HL-60/S4 treated with phorbol 12-myristate 13-acetate at 8.2 ng/mL for 4 days and 3 days (cell line): ENCODE measurements at regions not wholly inside any gene's neighbourhood (a gene's known extent, or its start where the extent isn't known, plus 50 kb on each side); places are given as distances from the start of the nearest gene placed in this dataset.

Source experiments
- in situ Hi-C: fragments of 300-500 bp; cut with MboI; formaldehyde crosslinking; loops from 2 replicates; pipeline ENCODE4 v1.15.0; 2022; ENCODE audit warnings: low sequenced_read_pairs

DNA sequence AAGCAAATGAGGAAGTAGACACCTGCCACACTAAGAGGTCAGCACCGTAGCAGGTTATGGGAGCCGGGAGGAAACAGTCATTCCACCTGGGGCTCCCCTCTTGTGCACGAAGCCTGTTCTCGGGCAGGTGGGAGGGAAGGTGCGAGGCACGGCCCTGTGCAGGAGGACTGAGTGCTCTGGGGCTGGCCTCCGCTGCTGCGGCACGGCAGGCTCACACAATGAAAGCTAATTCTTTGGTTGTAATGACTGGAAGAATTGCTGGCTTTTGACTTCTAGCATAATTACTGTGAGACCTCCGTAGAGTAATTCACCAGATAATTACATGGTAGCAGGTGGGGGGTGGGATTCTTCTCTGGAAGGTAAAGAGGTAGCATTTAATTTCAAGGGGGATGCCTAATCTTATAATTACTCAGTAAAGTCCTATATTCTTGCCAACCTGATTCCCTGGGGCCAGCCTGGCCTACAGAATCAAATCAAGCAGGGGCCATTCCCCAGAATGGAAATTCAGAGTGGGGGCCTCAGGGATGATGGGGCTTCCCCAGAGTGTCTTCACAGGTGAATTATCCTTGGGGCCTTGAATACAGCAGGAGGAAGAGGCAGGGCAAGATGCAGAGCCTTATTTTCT lies 129.1 kb downstream of the TPRA1 start:
- in situ Hi-C loops = loop anchor here (25.0 kb wide), 1 partner anchor 774 kb away; no protein-coding TSS in a partner anchor

DNA sequence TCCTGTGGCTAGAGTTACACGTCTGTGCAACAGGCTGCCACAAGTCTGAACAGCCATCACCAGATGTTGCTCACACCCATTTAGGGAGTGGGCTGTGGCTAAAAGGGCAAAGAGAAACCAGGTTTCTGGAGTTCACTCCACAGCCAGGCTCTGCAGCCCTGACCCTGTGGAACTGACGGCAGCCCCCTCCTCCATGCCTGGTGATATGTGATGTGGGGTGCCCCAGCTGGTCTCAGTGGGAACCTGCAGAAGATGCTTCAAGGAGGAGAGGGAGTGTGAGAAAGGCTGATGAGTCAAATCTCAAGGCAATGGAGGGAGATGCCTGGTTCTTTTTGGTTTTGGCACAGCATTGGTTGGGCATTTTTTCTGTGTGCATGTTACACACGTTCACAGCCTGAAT lies 130.6 kb downstream of the TPRA1 start:
- in situ Hi-C loops = loop anchor here (25.0 kb wide), 1 partner anchor 773 kb away; no protein-coding TSS in a partner anchor

DNA sequence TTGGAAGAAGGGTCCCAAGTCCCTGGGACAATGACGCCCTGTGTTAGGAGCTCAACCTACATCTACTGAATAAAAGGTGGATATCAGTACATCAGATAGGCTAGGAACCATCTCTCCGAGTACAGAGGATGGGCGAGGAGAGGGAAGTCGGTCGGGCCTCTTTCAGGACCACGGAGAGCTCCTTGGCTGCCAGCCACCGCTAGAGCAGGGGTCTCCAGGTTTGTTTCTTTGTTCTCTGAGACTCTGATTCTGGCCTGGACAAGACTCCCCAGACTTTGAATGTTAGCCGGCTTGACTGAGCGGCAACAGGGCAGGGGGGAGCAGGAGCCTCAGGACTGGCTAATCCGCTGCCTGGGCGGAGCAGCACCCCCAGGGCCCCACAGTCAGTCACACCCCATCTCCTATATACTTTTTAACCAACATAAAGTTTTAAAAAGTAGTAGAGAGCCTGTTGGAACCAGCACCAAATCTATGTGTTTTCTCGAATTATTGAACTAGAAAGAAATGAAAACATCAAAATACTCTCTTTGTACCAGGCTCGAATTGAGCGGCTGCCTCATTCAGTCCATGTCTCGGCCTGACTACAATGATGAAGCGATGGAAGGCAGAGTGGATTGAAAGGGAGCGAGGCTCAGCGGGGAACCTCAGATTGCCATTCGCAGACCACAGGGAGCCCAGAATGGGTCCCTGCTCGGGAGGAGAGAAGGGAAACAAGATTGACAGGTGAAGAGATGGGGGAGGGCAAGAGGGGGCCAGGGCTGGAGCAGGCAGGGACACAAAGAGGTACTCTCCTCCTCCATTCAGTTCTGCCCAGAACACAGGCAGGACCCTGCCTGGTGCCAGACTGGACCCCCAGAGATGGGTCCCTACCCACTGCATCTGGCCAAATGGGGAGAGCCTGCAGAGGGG lies 131.6 kb downstream of the TPRA1 start:
- in situ Hi-C loops = loop anchor here (25.0 kb wide), 1 partner anchor 772 kb away; no protein-coding TSS in a partner anchor

DNA sequence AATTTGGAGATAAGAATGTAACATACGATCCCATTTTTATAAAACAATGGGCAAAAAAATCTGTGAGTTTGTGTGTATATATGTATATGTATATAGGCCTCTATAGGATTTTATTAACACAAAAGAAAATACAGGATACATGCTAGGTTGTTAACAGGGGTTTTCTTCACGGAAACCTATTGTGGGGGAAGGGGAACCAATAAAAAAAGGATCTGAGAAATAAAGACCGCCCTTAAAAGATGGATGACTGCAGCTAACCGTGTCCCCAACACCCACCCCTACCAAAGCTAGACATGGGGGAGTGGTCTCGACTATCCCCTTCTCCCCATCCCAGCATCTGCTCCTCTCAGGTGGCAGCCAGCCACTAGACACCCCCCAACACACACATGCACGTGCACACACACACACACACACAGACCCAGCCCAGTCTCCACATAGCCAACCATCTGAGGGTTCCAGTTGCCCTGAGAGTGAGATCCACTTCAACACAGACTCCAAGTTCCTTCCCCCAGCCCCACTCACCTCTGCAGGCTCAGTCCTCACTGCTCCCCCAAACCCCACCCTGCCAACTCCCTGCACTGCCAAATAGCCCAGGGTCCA lies 132.9 kb downstream of the TPRA1 start:
- in situ Hi-C loops = loop anchor here (25.0 kb wide), 1 partner anchor 770 kb away; no protein-coding TSS in a partner anchor

DNA sequence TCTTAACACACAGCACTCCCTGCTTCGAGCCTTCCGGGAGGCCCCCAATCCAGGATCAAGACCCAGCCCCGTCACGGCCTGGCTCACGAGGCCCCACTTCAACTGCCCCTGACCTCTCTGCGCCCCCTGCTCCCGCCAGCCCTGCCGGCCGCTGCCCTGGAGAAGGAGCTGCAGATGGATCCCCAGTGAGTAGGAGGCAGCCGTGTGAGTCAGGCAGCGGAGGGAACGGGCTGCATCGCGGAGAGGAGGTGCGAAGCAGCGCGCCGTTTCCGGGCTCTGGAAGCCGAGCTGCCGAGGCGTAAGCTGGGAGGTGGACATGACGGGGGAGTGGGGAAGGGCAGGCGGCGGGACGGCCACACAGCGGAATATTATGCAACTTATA lies 133.4 kb downstream of the TPRA1 start:
- in situ Hi-C loops = loop anchor here (25.0 kb wide), 1 partner anchor 770 kb away; no protein-coding TSS in a partner anchor

DNA sequence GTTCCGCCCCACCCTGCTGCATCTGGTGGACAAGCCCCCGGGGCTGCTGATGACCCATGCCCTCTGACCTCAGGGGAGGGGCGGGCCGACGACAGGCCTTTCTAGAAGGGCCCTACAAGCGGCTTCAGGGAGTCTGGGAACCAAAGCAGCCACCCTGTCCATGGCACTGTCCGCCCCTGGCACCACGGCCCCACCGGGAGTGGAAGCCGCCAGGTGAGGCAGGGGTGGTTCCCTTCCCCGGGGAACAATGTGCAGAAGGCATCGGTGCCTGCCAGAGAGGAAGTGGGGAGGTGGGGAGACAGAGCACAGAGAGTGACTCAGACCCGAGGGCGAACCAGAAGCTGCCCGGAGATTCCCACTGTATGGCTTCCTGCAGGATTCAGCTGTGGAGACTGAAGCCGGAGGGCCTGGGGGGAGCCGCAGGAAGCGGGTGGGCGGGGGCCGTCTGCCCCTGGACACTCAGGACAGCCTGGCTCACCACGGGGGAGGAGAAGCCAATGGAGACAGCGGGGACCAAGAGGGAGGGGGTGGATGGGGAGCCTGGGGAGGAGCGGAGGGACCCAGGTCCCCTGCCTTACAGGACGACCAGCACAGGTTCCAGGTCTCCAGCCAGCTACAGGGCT lies 134.0 kb downstream of the TPRA1 start:
- in situ Hi-C loops = loop anchor here (25.0 kb wide), 1 partner anchor 769 kb away; no protein-coding TSS in a partner anchor

DNA sequence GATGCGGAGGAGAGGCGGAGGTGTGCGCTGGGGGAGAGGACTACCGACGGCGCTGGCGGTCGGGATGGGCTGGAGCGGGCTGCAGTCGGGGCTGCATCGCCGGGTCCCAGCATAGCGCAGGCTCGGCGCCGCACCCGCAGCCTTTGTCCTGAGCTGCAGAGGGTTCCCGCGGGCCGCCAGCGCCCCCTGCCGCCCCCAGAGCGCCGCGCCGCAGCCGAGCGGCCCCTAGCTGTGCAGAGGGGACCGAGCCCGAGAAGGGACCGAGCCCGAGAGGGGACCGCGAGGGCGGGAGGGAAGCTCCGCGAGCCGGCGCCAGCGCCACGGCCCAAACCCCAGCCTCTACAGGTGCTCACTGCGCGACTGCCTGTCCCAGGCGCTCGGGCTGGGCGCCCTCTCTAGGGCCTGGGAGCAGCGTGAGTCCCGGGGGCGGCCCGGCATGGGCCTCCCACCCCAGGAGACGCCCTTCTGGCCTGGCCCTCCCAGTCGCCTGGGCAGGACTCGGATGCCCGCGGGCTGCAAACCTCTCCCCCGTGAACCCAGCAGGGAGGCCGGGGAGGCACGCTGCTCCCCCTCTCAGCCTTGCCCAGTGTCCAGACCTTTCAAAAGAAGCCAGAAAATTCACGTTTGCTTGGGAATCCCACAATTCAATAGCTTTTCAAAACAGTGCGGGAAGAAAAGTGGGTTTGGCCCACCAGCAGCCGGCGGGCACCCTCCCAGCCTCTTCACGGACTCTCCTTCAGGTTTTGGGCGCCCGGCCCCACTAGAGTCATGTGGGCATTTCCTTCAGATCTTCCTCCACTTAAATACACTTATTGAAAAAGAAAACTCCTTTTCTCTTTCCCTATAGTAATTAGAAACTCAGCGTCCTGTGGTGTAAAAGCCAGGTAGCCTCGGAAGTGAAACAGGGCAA lies 134.7 kb downstream of the TPRA1 start:
- in situ Hi-C loops = loop anchor here (25.0 kb wide), 1 partner anchor 768 kb away; no protein-coding TSS in a partner anchor

DNA sequence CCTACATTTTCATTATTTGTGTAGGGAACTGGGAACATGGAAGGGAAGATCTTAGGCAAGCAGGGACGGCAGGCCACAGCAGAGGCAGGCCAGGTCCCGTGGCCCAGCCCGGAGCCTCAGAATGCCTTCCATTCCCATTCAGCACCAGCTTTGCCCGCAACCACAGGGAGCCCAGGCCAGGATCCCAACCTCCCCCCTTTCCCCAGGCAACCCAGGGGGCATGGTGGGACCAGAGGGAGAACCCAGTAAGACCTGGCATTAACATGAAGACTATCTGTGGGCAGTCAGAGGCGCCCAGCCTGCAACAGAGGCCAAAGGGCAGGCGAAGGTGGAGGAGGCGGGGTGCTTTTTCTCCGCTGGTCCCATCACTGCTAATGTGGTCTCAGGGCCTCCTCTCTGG lies 135.6 kb downstream of the TPRA1 start:
- in situ Hi-C loops = loop anchor here (25.0 kb wide), 1 partner anchor 768 kb away; no protein-coding TSS in a partner anchor

DNA sequence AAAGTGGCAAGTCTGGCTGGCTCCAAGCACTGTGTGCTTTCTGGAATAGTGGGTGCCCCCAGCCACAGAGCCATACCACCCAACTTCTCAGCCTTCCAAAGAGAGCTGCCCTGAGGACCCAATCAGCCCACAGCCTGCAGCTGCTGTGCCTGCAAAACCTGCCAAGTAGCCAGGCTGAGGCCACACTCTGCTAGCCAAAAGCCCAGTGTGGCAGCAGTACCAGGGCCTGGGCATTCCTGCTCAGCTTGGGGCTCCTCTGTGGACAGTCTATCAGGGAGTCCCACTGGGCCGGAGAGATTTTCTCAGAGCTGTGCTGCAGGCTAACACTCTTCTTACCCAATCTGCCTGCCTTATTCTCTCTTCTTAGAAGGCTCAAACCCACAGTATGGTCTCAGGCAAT lies 136.5 kb downstream of the TPRA1 start:
- in situ Hi-C loops = loop anchor here (25.0 kb wide), 1 partner anchor 767 kb away; no protein-coding TSS in a partner anchor

DNA sequence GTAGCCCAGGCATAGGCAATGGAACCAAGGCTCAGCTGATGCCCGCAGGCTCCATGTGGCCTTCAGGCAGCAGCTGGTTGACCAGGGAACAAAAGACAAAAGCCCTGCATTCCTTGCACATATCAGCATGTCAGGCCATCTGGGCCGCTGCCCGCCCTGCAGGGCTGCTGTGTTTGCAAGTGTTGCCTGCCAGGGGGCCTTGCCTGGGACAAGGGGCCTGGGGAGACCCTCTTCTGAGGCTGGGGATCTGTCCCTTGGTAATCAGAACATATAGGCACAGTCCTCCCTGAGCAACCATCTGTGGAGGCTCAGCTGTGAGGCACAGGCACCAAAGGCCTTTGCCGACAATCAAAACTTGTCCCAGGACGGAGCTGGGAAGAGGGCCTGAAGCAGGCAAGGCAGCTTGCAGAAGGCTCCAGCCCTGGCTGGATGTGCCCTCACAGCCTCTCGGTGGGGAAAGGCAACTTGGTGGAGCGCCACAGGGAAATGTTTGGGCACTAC lies 138.2 kb downstream of the TPRA1 start:
- in situ Hi-C loops = loop anchor here (25.0 kb wide), 1 partner anchor 765 kb away; no protein-coding TSS in a partner anchor

DNA sequence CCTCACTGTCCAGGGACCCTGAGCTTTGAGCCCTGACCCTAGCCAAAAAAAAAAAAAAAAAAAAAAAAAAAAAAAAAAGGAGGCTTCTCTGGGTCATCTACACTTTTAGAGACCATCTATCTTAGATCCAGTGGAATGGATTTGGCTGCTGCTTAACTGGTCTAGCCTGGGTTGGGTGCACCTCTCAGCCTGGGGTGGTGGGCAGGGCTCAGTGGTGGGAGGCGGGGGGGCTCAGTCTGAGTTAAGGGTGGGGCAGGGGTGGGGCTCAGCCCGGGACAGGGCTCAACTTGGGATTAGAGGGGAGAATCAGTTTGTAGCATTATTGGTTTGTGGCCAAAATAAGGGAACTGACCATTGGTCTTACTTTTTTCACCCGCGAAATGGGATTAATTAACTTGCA lies 139.2 kb downstream of the TPRA1 start:
- in situ Hi-C loops = loop anchor here (25.0 kb wide), 1 partner anchor 764 kb away; no protein-coding TSS in a partner anchor

DNA sequence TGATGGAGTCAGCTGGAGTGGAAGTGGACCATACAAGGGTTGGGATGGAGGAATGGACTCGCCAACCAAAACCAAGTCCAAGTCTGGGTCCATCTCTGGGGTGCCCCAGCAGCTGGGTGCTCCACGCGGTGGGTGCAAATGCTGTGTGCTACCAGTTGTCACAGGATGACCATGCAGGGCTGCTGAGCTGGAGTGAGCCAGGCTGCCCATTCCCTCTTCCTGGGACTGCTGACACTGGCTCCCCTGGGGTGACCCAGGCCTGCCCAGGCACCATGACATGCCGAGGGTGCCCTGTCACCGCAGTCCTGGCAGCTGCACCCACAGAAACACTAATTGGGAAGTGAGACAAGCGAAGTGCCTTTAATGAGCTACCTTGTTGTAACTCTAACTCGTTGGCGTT lies 140.2 kb downstream of the TPRA1 start:
- in situ Hi-C loops = loop anchor here (25.0 kb wide), 1 partner anchor 763 kb away; no protein-coding TSS in a partner anchor

DNA sequence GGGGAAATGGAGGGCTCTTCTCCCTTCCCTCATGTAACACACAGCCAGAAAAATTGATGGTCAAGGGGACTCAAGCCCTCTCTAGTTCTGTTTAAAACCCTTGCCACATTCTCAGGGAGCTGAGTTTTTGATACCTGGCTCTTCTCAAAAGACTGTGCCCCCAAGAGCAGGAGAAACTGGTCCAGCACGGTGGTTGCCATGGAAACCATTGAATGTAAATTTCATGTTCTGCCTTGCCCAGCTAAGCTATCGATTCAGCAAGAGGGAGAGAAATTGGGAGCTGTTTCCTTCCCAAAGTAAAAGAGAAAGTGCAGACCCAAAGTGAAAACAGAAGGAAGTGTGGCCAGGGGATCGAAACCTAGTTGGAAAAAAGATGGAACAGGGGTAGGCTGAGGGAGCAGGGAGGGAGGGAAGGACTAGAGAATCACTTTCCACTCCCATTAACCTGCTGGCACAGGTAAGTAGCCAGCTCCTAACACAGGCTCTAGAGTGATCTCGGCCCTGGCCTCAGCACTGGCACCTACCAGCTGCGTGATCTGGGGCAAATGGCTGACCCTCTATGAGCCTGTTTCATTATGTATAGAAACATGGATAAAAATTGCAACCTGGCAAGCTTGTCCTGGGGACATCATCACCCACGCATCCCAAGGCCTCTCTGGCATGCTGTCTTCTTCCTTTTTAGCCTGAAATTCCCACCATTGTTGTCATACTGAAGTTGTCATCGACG lies 140.9 kb downstream of the TPRA1 start:
- in situ Hi-C loops = loop anchor here (25.0 kb wide), 1 partner anchor 762 kb away; no protein-coding TSS in a partner anchor

DNA sequence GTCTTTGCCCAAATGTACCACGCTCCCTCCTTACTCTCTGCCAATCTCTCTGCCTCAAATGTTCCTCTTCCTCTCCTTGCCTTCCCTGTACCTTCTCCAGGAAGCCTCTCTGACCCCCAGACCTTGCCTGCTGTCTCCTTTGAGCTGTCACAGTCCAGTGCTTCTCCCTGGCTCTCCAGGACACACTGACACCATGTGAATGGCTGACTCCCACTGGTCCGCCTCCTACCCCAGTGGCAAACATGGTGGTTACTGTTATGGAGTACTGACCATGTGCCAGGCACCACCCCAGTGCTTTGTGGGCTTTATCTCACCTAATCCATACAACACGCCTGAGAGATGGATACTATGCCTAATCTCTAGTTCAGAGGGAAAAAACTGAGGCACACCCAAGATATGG lies 141.9 kb downstream of the TPRA1 start:
- in situ Hi-C loops = no loop called here

DNA sequence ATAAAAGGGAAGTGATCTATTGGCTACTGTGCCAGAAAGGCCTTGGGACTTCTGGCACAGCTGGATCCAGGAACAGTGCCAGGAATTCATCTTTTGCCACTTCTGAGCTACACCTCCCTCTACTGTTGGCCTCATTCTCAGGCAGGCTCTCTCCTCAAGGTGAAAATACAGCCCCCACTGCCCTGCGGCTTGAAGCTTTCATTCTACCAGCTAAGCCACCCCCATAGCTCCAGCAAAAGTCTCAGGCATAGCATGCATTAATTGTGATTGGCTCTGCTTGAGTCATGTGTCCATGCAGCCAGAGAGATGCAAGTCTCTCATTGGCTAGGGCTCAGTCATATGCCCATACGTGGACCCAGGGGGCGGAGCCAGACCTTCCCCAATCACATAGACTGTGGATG lies 142.4 kb downstream of the TPRA1 start:
- in situ Hi-C loops = no loop called here

DNA sequence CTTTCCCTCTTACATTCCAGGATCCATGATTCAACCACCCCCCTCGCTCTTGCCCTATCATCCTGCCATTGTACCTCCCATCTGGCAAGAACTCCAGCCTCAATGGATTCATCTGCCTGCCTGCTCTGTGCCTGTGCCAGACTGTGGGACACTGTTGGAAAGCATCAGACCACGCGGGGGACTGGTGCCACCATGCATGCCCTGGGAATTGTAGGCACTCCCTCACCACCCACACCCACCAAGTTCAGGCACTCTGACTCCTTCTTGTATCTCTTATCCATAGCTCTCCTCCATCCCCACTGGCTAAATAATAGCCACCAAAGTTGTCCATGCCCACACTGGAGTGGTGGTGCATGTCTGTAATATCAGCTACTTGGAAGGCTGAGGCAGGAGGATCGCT lies 143.8 kb downstream of the TPRA1 start:
- in situ Hi-C loops = no loop called here

DNA sequence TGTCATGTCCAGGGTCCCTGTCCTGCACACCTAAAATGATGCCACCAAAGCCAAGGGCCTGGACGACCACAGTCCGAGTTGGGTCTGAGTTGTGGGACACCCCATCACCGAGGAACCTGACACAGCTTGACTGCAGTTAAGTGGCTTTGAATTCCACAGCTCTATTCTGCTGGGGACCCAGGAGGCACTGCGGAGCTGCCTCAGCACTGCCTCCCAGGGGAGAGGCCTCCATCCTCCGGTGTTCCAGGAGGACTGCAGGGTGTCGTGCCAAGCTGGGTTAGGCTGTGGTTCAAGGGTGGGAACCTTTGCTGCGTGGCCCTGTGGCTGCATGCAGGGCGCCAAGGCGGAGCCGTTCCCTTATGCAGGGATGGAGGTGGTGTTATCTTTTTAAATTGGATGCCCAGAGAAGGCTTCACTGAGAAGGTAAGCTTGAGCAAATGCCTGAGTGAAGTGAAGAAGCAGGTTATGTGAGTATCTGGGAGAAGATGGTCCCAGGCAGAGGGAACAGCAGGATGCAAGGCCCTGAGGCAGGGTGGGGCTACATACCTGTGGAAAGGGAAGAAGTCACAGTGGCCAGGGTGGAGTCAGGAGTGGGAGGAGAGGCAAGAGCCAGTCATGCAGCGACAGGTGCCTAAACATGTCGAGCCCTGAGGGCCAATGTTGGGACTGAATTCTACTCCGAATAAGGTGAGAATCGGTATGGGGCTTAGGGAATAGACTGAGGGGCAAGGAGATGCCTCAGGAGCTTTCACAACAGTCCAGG lies 144.8 kb downstream of the TPRA1 start:
- in situ Hi-C loops = no loop called here

DNA sequence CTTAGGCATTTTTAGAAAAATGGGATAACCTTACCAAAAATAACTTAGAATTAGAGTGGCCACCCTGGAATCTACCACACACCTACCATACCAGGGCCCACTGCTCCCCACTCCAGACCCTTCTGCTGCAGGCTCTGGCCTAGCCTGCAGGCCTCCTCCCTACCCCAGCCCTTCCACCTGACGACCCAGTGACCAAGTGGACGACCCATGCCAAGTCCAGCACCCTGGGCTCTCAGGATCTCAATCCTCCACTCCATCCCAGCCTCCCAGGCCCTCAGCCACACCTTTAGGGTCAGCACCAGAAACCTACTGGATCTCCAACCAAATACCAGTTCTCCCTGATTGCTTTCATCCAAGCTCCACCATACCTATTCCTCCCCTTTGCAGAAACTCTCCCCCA lies 145.8 kb downstream of the TPRA1 start:
- in situ Hi-C loops = no loop called here
